Left ventricle myocardium inferior (tissue), 1 donor: ENCODE measurements at regions not wholly inside any gene's neighbourhood (a gene's known extent, or its start where the extent isn't known, plus 50 kb on each side); places are given as distances from the start of the nearest gene placed in this dataset.

Experiments used
- DNase-seq: peaks from one replicate; pipeline ENCODE4 v3.0.0-alpha.2; 2020
- H3K27ac ChIP-seq: fragments of 200-600 bp; replicated peaks from 2 replicates; pipeline ENCODE4 v1.8.0; 2021
- H3K27me3 ChIP-seq: fragments of 200-600 bp; 2 replicates; pipeline ENCODE4 v1.8.0; 2021; ENCODE audit warnings: low read depth
- H3K36me3 ChIP-seq: fragments of 200-600 bp; 2 replicates; pipeline ENCODE4 v1.8.0; 2021
- H3K4me1 ChIP-seq: fragments of 200-600 bp; 2 replicates; pipeline ENCODE4 v1.8.0; 2021
- H3K4me3 ChIP-seq: fragments of 200-600 bp; 2 replicates; pipeline ENCODE4 v1.8.0; 2021; ENCODE audit warnings: mild to moderate bottlenecking, moderate library complexity
- H3K9me3 ChIP-seq: fragments of 200-600 bp; replicated peaks from 2 replicates; pipeline ENCODE4 v1.8.0; 2021
- intact Hi-C: fragments of 100-400 bp; cut with micrococcal nuclease; formaldehyde crosslinking; loops from one replicate; pipeline ENCODE4 v1.11.0; 2022
- TF ChIP-seq, protein P1 (sequence below): fragments of 200-600 bp; IDR thresholded peaks from 2 replicates; pipeline ENCODE4 v1.8.0; 2021; ENCODE audit warnings: antibody characterized with exemption, mild to moderate bottlenecking, borderline replicate concordance
- donor health status: DM: no; HTN: yes; CAD: no; lungs with severe emphysema.

DNA sequence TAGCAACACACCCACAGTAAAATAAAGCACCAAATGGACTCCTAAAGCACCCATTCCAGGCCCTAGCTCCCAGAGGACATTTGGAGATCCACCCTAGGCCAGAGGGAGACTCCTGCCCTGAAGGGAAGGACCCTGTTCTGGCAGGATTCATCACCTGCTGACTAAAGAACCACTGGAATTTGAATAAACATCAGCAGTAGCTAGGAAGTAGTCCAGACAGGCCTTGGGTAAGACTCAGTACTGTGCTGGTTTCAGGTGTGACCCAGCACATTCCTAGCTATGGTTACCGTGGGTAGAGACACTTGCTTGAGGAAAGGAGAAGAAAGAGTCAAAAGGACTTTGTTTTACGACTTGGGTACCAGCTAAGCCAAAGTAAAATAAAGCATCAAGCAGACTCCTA is 92.7 kb upstream of the LRRC7 start:
- no peak for DNase-seq
- Histone ChIP-seq H3K9me3 (no peaks in the 10 kb centered on the region), H3K4me1 (no peaks in the 10 kb centered on the region), H3K27me3 (no peaks in the 10 kb centered on the region), H3K4me3 (no peak overlapping the region), H3K27ac (no peak overlapping the region), H3K36me3 (no peaks in the 10 kb centered on the region)
- TF ChIP-seq, protein P1, sequence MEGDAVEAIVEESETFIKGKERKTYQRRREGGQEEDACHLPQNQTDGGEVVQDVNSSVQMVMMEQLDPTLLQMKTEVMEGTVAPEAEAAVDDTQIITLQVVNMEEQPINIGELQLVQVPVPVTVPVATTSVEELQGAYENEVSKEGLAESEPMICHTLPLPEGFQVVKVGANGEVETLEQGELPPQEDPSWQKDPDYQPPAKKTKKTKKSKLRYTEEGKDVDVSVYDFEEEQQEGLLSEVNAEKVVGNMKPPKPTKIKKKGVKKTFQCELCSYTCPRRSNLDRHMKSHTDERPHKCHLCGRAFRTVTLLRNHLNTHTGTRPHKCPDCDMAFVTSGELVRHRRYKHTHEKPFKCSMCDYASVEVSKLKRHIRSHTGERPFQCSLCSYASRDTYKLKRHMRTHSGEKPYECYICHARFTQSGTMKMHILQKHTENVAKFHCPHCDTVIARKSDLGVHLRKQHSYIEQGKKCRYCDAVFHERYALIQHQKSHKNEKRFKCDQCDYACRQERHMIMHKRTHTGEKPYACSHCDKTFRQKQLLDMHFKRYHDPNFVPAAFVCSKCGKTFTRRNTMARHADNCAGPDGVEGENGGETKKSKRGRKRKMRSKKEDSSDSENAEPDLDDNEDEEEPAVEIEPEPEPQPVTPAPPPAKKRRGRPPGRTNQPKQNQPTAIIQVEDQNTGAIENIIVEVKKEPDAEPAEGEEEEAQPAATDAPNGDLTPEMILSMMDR, result no peak
- intact Hi-C loops, result no loop called here

DNA sequence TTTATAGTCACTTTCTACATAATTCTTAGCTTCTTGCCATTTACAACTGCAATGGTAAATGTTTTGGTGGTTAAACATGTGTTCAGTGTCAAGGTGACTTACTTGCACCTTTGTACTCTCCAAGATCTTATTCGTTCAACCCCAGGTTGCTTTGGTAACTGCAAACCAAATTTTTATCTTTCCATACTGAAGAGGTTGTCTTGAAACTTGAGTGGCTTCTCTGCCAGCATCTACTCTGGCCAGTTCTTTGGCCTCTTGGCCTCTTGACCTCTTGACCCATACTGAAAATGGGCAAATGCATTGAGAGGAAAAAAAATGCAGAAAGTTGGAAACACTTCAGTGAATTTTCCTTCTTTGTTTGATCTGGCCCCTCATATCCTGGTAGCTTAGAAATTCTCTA is 88.0 kb upstream of the LRRC7 start:
- Histone ChIP-seq H3K27ac (no peak overlapping the region), H3K9me3 (no peaks in the 10 kb centered on the region), H3K4me3 (no peak overlapping the region), H3K36me3 (no peaks in the 10 kb centered on the region), H3K27me3 (no peaks in the 10 kb centered on the region), H3K4me1 (no peaks in the 10 kb centered on the region)
- no peak for DNase-seq
- TF ChIP-seq, protein P1, result no peak
- intact Hi-C loops, result no loop called here

DNA sequence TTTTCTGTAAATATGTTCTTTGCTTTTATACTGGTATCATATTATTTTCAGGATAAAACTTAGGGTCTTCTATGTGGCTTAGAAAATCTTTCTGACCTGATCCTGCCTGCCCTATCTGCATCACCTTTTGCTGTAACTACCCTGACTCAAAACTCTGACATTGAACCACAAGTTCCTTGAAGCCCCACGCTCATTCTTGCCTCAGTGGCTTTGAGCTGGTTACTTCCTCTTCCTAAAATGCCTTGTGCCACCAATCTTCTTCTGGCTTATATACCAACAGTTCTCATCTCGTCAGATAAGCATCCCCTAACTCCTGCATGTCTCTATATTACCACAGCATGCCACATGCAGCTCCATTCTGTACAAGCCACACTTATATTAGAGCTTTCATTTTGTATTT is 84.5 kb upstream of the LRRC7 start:
- intact Hi-C loops, result no loop called here
- TF ChIP-seq, protein P1, result no peak
- Histone ChIP-seq H3K4me1 (no peaks in the 10 kb centered on the region), H3K4me3 (no peak overlapping the region), H3K27ac (no peak overlapping the region), H3K9me3 (no peaks in the 10 kb centered on the region), H3K36me3 (no peaks in the 10 kb centered on the region), H3K27me3 (no peaks in the 10 kb centered on the region)
- DNase-seq, result no peak

DNA sequence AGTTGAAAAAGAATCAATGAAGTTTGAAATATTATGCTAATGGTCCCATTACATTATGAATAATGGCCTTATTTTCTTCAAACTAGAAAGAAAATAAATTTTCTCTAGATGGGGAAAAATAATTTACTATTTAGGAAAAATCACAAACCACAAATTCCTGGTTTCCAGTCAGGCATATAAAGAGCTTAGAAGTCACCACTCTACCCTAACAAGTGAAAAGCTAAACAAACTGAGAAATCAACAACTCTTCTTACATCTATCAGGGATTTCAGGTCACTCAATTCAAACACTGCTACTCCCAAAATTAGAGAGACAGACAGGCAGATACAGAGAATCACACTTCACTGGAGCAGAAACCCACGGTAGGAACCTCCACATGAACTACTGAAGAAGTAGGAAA is 82.1 kb upstream of the LRRC7 start:
- no peak for DNase-seq
- Histone ChIP-seq H3K27me3 (no peaks in the 10 kb centered on the region), H3K36me3 (no peaks in the 10 kb centered on the region), H3K4me3 (no peak overlapping the region), H3K27ac (no peak overlapping the region), H3K4me1 (no peaks in the 10 kb centered on the region), H3K9me3 (peaks cover 7% of the 10 kb centered on the region)
- intact Hi-C loops, result no loop called here
- TF ChIP-seq, protein P1, result no peak

DNA sequence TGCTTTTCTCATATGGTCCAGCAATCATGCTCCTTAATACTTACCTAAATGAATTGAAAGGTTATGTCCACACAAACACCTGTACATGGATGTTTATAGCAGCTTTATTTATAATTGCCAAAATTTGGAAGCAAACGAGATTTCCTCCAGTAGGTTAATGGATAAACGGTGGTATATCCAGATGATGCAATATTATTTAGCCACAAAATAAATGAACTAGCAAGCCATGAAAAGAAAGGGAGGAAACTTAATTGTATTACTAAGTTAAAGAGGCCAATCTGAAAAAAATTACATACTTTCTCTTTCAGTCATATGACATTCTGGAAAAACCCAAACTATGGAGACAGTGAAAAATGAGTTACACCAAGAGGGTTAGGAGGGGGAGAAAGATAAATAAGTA is 76.3 kb upstream of the LRRC7 start:
- intact Hi-C loops, result no loop called here
- no peak for DNase-seq
- H3K4me1 ChIP-seq, result no peaks in the 10 kb centered on the region
- no peak overlapping the region for H3K4me3 ChIP-seq
- H3K36me3 ChIP-seq, result no peaks in the 10 kb centered on the region
- H3K9me3 ChIP-seq, result peaks cover 7% of the 10 kb centered on the region
- H3K27ac ChIP-seq, result no peak overlapping the region
- TF ChIP-seq, protein P1, result no peak
- no peaks in the 10 kb centered on the region for H3K27me3 ChIP-seq

DNA sequence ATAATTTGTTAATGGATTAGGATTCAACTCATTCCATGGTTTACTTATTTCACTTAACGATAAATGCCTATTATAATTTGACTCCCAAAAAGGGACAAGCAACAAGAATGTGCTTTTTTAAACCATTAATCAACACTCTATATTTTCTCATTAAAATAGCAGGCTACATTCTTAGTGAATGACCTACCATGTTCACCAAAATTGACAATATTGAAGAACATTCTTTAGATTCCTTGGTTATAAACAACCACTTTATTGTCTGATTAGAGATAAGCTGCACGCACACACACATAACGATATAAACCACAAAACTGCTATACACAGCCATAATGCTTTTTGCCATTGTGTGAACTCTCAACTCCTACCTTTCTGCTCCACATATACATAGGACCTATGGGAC is 75.4 kb upstream of the LRRC7 start:
- H3K27me3 ChIP-seq, result no peaks in the 10 kb centered on the region
- TF ChIP-seq, protein P1, result no peak
- no peak overlapping the region for H3K4me3 ChIP-seq
- DNase-seq, result no peak
- H3K36me3 ChIP-seq, result no peaks in the 10 kb centered on the region
- intact Hi-C loops, result no loop called here
- H3K9me3 ChIP-seq, result peaks cover 7% of the 10 kb centered on the region
- H3K27ac ChIP-seq, result no peak overlapping the region
- no peaks in the 10 kb centered on the region for H3K4me1 ChIP-seq
